IMR-90 (cell line): ENCODE measurements at regions not wholly inside any gene's neighbourhood (a gene's known extent, or its start where the extent isn't known, plus 50 kb on each side); places are given as distances from the start of the nearest gene placed in this dataset.

Experiments
- ATAC-seq: fragments of 200-7000 bp; cut with Tn5 transposase; 2 replicates; pipeline ENCODE4 v1.9.1; 2020; ENCODE audit warnings: low read depth, mild to moderate bottlenecking, moderate library complexity
- BruUV-seq: library from RNA; stranded (reverse); fragments of 400-500 nt; replicated peaks from 2 replicates; lab custom pipeline; 2021; lab: Mats Ljungman, UMichigan
- CTCF ChIA-PET: fragments of 300-600 bp; formaldehyde crosslinking; extraction: SDS; loops from one replicate; lab custom pipeline; 2021; ENCODE audit warnings: antibody characterized with exemption; lab: Yijun Ruan, JAX
- POLR2A ChIA-PET: fragments of 300-600 bp; sonication (Branson Sonifier 250); formaldehyde crosslinking; loops from one replicate; lab custom pipeline; 2022; ENCODE audit warnings: antibody characterized with exemption; ENCODE audit not compliant: unreplicated experiment; lab: Charles Lee
- DNase-seq: peaks from one replicate; pipeline ENCODE4 v3.0.0; 2013
- H2AFZ ChIP-seq: replicated peaks from 2 replicates; pipeline ENCODE3; 2013; ENCODE audit warnings: low read length, mild to moderate bottlenecking; ENCODE audit not compliant: poor library complexity
- H2AK5ac ChIP-seq: 2 replicates; pipeline ENCODE4 v1.6.1; 2013; ENCODE audit warnings: low read depth, low read length, inconsistent platforms
- H2AK9ac ChIP-seq: replicated peaks from 2 replicates; pipeline ENCODE3; 2013; ENCODE audit warnings: mild to moderate bottlenecking, low read depth, low read length, moderate library complexity; ENCODE audit not compliant: poor library complexity
- H2BK120ac ChIP-seq: 2 replicates; pipeline ENCODE4 v1.6.1; 2013; ENCODE audit warnings: low read depth, low read length, inconsistent platforms
- H2BK15ac ChIP-seq: 3 replicates; pipeline ENCODE4 v1.6.1; 2013; ENCODE audit warnings: low read depth, low read length, inconsistent platforms
- H2BK20ac ChIP-seq: 2 replicates; pipeline ENCODE4 v1.6.1; 2013; ENCODE audit warnings: low read depth, mild to moderate bottlenecking, inconsistent platforms, low read length, moderate library complexity
- H2BK5ac ChIP-seq: 2 replicates; pipeline ENCODE4 v1.6.1; 2013; ENCODE audit warnings: mild to moderate bottlenecking, low read depth, low read length, inconsistent platforms; ENCODE audit not compliant: poor library complexity, severe bottlenecking
- H3K14ac ChIP-seq: replicated peaks from 2 replicates; pipeline ENCODE4 v1.6.1; 2013; ENCODE audit warnings: low read depth, low read length, inconsistent platforms
- H3K18ac ChIP-seq: 2 replicates; pipeline ENCODE4 v1.6.1; 2013; ENCODE audit warnings: low read depth, low read length, control low read depth
- H3K23ac ChIP-seq: 2 replicates; pipeline ENCODE4 v1.6.1; 2013; ENCODE audit warnings: low read depth, low read length, inconsistent platforms
- H3K27ac ChIP-seq: 2 replicates; pipeline ENCODE4 v1.5.1; 2013; ENCODE audit warnings: mild to moderate bottlenecking, control low read depth, low read length; ENCODE audit not compliant: insufficient read depth
- H3K27me3 ChIP-seq: 2 replicates; pipeline ENCODE4 v1.6.1; 2013; ENCODE audit warnings: low read length; ENCODE audit not compliant: control insufficient read depth, insufficient read depth
- H3K36me3 ChIP-seq: 2 replicates; pipeline ENCODE4 v1.6.1; 2013; ENCODE audit warnings: low read length, mixed read lengths; ENCODE audit not compliant: control insufficient read depth, insufficient read depth
- H3K4ac ChIP-seq: 2 replicates; pipeline ENCODE4 v1.6.1; 2013; ENCODE audit warnings: low read depth, low read length, inconsistent platforms
- H3K4me1 ChIP-seq: 2 replicates; pipeline ENCODE4 v1.6.1; 2013; ENCODE audit warnings: low read length, mixed read lengths; ENCODE audit not compliant: control insufficient read depth, insufficient read depth
- H3K4me2 ChIP-seq: 2 replicates; pipeline ENCODE4 v1.6.1; 2013; ENCODE audit warnings: low read depth, mild to moderate bottlenecking, control low read depth, low read length, moderate library complexity
- H3K4me3 ChIP-seq: 2 replicates; pipeline ENCODE4 v1.5.1; 2013; ENCODE audit warnings: low read depth, mild to moderate bottlenecking, control low read depth, low read length, moderate library complexity; ENCODE audit not compliant: insufficient read depth
- H3K56ac ChIP-seq: 2 replicates; pipeline ENCODE4 v1.6.1; 2013; ENCODE audit warnings: low read length, inconsistent platforms; ENCODE audit not compliant: insufficient read depth; ENCODE audit errors: extremely low read depth
- H3K79me1 ChIP-seq, 2 experiments: 2 replicates each; pipeline ENCODE4 v1.6.1; 2013; ENCODE audit warnings: low read length in 2 of 2, inconsistent platforms in 1 of 2, low read depth in 1 of 2
- H3K9ac ChIP-seq: 2 replicates; pipeline ENCODE4 v1.6.1; 2013; ENCODE audit warnings: low read depth, low read length, control low read depth
- H3K9me1 ChIP-seq: 2 replicates; pipeline ENCODE4 v1.6.1; 2013; ENCODE audit warnings: low read length, inconsistent platforms; ENCODE audit not compliant: insufficient read depth
- H3K9me3 ChIP-seq: 2 replicates; pipeline ENCODE4 v1.6.1; 2013; ENCODE audit warnings: low read length; ENCODE audit not compliant: control insufficient read depth, insufficient read depth
- H4K20me1 ChIP-seq: 2 replicates; pipeline ENCODE4 v1.6.1; 2013; ENCODE audit warnings: low read length, inconsistent platforms; ENCODE audit not compliant: insufficient read depth
- H4K5ac ChIP-seq: 2 replicates; pipeline ENCODE4 v1.6.1; 2013; ENCODE audit warnings: mild to moderate bottlenecking, low read depth, low read length, control low read depth
- H4K8ac ChIP-seq, 2 experiments: 2 replicates each; pipeline ENCODE4 v1.6.1; 2013; ENCODE audit warnings: low read depth in 2 of 2, low read length in 2 of 2, control low read depth in 1 of 2, inconsistent platforms in 1 of 2
- H4K91ac ChIP-seq: 2 replicates; pipeline ENCODE4 v1.6.1; 2013; ENCODE audit warnings: low read depth, low read length, inconsistent platforms; ENCODE audit not compliant: insufficient read depth
- CEBPB ChIP-seq: IDR thresholded peaks from 2 replicates; pipeline ENCODE4 v1.6.1; 2012; ENCODE audit warnings: low read depth, low read length, improper control_type of control experiment
- RAD21 ChIP-seq: IDR thresholded peaks from 2 replicates; pipeline ENCODE4 v1.6.1; 2012; ENCODE audit warnings: low read length, improper control_type of control experiment
- WGBS, 2 experiments: methylation state at CpG; one replicate each; pipeline versions ENCODE4 v1.1.5 to v1.1.7; 2013; ENCODE audit warnings: missing lambda C conversion rate in 2 of 2; ENCODE audit not compliant: insufficient read length in 1 of 2; ENCODE audit errors: extremely low coverage in 2 of 2; 5-methylcytosine and 5-hydroxymethylcytosine counted together
- dilution Hi-C: fragments of 300-500 bp; cut with HindIII; formaldehyde crosslinking; loops from one replicate; pipeline ENCODE4 v1.14.3; 2018; ENCODE audit warnings: low sequenced_read_pairs; ENCODE audit not compliant: unreplicated experiment
- in situ Hi-C: fragments of 300-500 bp; cut with MboI; formaldehyde crosslinking; loops from 3 replicates; pipeline ENCODE4 v1.14.3; 2019; ENCODE audit warnings: low sequenced_read_pairs, inconsistent platforms, mixed read lengths
- intact Hi-C: fragments of 100-400 bp; cut with micrococcal nuclease; formaldehyde crosslinking; loops from 2 replicates; pipeline ENCODE4 v1.10.0; 2022

- DNase-seq (no peak), ATAC-seq (no peak)
- no peaks in the 10 kb centered on the region for H3K4me1 ChIP-seq
- H2BK15ac ChIP-seq = no peak overlapping the region
- ChIA-PET CTCF (no interaction called here), POLR2A (no interaction called here)
- TF ChIP-seq CEBPB (no peak), RAD21 (no peak)
- intact Hi-C loops = no loop called here
- no peaks in the 10 kb centered on the region for H4K20me1 ChIP-seq
- no peak overlapping the region for H4K5ac ChIP-seq
- H2AFZ ChIP-seq = no peak overlapping the region
- H3K18ac ChIP-seq = no peak overlapping the region
- H4K91ac ChIP-seq = no peak overlapping the region
- H3K14ac ChIP-seq = no peak overlapping the region
- no peak overlapping the region for H2BK20ac ChIP-seq
- WGBS, 2 experiments = 100% methylated on average over 1 of the region's 2 CpGs
- H3K36me3 ChIP-seq = no peaks in the 10 kb centered on the region
- no peak overlapping the region for H2BK5ac ChIP-seq
- no peak overlapping the region for H3K9ac ChIP-seq
- H3K4me3 ChIP-seq = no peak overlapping the region
- H3K4ac ChIP-seq = no peak overlapping the region
- dilution Hi-C loops = no loop called here
- no peak overlapping the region for H2AK9ac ChIP-seq
- no peak overlapping the region for H4K8ac ChIP-seq
- no peak overlapping the region for H3K27ac ChIP-seq
- in situ Hi-C loops = no loop called here
- H3K9me1 ChIP-seq = no peaks in the 10 kb centered on the region
- H2AK5ac ChIP-seq = no peak overlapping the region
- no peak overlapping the region for H3K56ac ChIP-seq
- no peak overlapping the region for H3K23ac ChIP-seq
- no peak overlapping the region for H3K4me2 ChIP-seq
- no TSS peak for BruUV-seq
- H3K9me3 ChIP-seq = no peaks in the 10 kb centered on the region
- no peak overlapping the region for H2BK120ac ChIP-seq
- no peaks in the 10 kb centered on the region for H3K27me3 ChIP-seq
- no peaks in the 10 kb centered on the region for H3K79me1 ChIP-seq
Observed at GRCh38 chr2:145827235-145827634, 1307.3 kb upstream of the ZEB2 start.
